Inferior parietal cortex (tissue), 1 donor: ENCODE measurements at regions not wholly inside any gene's neighbourhood (a gene's known extent, or its start where the extent isn't known, plus 50 kb on each side); places are given as distances from the start of the nearest gene placed in this dataset.

Experiments used
- DNase-seq: peaks from one replicate; pipeline ENCODE4 v3.0.0-alpha.2; 2016; ENCODE audit errors: extremely low spot score

DNA sequence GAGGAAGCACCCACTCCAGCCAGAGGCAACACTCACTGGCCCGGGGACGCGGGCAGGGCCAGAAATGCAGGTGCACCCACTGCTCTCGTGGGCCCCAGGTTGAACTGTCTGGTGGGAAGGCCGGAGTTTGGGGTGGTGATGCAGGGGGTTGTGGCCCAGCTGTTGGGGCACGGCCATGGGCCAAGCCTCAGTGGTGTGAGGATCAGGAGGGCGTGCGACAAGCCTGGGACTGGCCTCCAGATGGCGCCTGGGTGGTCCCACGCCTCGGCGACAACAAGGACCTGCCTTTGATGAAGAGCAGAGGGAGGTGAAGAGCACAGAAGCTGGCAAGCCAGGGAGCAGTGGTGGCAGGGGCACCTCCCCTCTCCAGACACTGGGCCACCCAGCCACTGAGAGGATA lies 240.8 kb downstream of the BRD1 start:
- DNase-seq, result no peak

DNA sequence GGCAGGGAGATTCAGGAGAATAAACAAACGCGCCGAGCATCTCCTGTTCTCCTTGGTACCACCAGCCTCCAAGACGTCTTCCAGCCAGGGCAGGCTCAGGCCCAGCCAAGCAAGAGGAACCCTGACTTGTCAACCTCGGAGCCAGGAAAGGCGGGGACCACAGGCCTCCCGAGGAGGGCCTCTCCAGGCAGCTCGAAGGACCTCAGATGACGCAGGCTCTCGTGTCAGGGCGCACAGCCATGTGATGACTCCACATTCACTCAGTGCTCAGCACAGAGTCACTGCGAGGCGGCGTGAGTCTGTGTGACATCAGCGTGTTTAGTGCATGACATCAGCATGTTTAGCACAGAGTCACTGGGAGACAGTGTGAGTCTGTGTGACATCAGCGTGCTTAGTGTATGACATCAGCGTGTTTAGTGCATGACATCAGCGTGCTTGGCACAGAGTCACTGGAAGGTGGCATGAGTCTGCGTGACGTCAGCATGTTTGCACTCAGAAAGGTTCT lies 241.4 kb downstream of the BRD1 start:
- no peak for DNase-seq

DNA sequence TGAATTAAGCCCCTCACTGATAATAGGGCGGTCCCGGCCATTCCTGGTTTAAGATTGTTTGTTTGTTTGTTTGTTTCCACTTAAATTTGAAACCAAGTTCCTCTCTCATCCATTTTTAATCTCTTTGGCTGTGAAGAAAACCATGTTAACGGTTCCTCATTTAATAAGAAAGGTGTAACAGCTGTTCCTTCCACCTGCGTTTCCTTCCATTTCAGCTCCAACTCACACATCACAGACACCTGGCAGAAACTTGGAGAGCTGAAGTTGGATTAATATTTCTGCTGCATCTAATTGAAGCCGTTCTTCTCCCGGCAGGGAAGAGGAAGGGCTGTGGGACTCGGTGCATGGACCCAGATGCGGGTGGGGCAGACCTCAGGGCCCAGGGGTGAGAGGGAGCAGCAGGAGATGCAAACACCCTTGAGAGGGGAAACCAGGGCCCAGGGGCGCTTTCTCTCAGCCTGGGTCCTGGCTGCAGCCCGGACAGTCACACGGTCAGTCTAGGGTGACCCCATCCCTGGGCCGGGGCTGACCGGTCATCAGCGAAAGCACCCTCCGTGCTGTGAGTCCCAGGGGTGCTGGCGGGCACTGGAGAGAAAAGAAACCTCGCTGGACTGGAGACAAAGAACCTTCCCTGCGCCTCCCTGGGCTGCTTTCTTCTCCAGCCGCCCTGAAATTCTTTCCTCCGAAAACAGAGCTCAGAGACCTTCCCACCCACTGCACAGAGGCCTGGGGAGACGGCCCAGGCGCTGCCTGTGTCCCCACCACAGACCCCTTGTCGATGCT lies 242.0 kb downstream of the BRD1 start:
- no peak for DNase-seq

DNA sequence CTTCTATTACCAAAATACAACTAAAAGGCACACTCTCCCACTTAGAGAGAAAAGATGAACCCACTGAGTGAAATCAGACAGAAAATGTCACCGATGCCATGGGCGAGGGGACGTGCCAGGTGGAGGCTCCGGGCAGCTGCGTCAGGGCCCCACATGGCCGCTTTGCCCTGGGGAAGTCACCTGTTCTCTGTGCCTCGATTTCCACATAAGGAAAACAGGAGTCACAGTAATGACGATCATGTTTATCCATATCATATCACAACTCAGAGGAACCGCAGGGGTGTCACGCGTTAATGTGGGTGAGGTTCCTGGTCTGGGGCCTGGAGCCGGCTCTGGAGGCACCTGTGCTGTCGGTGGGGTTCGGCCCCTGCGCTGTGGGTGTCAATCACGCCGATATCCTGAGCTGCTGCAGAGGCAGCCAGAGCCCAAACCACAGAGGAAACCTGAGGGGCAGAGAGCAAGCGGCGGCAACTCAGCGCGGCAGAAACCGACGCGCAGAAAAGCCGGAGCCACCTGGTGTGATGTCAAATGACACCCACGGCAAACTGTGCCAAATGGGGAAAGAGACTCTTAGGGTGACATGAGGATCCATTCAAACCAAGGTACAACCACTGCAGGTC lies 243.7 kb downstream of the BRD1 start:
- no peak for DNase-seq

DNA sequence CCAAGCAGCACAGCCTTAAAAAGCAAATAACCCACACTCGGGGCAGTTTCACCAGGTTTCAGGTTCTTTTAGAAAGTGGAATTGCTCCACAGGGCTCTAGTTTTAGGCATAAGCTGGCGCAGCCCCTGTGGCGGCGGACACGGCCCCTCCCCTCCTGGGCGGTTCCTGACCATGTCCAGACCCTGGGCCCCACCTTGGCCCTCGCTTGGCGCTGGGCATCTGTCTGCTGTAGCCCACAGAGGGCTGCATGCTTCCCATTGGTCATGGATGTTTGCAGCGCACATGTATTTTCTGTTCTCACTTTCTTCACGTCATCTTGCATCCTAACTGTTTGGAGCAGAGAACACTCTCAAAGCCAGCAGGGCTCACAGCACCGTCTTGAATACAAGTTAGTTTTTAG lies 244.3 kb downstream of the BRD1 start:
- no peak for DNase-seq

DNA sequence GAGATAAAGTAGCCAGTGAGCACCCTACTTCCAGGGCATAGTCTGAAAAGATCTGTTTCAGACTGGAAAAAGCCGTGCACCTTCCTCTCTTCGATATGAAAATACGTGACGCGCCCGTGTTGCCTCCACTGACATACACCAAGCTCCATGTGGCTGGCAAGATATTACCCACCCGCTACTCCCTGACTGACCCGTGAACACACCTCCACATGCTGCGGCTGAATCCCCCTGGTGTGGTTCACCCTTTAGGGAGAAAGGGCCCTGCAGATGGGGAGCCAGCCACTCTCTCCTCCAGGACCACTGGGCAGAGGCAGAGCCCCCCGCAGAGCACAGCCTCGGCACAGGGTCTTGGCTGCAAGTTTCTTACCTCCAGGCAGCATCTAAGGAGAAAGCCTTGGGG lies 245.0 kb downstream of the BRD1 start:
- no peak for DNase-seq

DNA sequence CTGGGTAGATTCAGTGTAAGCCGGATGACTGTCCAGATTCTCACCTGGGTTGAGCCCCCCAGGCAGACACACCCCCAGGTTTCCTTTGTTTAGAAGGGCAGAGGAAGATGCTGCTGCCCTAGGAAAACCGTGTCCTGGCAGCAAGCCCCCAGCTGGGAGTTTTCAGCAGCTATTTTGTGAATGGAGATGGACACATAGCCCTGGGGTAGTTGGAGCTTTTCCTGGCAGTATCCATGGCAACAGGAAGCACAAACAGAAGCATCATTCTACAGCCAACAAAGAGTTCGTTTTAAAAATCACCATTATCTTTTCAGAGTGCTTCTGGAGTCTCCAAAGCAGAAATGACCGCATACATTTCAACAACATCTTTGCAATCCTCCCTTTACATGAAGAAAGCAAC lies 245.5 kb downstream of the BRD1 start:
- peak; percentile 81 for DNase-seq

DNA sequence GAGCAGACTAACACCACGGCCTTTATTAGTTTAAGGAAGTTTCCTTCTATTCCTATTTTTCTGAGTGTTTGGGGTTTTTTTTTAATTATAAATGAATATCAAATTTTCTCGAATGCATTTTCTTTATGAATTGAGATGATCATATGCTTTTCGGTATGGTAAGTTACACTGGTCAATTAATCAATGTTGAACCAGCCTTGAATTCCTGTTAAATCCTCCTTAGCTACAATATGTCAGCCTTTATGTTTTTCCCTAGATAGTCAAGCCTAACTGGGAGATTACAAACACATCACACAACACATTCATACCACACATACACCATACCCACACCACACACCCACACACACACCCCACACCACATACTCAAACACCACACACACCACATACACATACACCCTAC lies 247.6 kb downstream of the BRD1 start:
- DNase-seq, result no peak

DNA sequence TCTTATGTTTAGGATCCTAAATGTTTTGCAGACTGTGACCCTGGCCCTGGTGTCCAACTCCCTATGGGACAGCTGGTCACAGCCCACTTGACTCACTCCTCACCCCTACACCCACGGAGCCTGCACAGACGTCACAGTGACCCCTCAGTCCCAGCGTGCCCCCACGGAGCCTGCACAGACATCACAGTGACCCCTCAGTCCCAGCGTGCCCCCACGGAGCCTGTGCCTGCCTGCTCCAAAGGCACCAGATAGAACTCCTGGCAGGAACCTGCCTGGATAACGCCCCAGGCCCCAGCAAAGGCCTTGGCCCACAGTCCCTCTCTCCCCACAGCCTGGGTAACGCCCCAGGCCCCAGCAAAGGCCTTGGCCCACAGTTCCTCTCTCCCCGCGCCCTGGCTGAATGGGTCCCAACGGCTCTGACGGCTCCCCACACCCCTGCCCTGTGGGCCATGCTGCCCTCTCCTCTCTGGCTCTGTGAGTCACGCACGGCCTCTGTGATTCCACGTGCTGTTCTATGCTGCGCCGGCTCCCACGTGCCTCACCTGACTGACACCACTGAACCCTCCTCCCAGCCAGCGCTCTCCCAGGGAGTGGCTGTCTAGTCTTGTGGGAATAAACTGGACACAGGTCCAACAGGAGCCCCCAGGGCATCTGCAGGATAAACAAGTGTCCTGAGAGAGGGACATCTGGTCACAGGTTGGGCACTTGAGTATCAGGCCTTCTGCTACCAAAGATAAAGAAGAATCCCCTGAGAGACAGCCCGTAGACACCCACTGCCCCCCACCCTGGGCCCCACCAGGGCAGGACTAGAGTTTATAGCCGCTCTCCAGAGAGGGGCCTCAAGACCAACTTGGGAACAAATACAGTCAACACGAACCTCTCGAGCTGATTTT lies 250.3 kb downstream of the BRD1 start:
- no peak for DNase-seq

DNA sequence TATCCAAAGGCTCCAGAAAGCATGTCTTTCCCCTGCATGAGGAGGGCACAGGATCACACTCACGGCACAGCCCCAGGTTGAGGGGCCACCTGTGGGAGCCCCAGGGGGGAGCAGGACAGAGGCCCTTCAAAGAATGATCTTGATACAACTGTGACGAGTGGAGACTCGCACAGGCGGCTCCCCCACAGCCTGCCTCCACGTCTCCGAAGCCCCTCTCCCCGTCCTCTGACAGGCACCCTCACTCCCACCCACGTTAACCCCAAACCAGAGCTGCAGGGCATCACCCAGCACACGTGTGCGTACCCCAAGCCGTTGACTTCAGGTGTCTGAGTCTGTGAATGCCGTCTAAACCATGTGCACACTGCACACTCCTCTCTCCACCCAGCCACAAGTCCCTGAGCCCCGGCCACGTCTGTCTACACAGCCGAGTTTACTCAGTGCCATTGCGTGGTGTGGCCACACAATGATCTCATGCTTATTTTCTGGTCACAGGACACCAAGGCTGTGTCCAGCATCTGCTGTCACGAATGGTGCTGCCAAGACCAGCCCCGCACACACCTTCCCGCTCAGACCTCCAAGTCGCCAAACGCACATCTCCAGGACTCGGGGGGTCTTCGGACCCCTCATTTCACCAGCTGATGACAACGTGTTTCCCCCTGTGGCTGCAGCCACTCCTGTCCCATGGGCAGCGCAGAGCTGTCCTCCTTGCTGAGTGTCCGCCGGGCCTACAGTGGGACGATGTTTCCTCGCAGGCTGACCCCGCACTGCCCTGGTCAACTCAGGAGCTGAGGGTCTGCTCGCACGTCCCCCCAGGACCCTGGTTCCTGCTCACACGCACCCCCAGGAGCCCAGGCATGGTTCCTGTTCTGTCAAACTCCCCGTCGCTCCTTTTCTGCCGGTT lies 251.2 kb downstream of the BRD1 start:
- DNase-seq, result no peak

DNA sequence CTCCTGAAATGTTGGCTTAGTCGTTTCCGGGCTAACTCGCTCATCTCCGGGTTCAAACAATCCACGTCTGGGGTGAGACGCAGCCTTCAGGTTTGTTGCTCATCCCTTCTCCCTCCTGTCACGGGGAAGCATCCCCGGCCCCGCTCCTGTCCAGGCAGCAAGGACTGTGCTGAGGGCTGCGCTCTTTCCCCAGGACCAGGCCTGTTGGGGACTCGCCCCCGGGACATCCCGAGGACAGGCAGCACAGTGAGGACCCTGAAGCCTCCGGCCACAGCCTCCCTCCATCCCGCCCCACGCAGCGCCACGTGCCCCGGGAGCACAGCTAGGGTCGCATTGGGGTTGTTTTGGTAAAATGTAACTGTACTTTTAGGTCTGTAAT lies 252.0 kb downstream of the BRD1 start:
- DNase-seq, result no peak

DNA sequence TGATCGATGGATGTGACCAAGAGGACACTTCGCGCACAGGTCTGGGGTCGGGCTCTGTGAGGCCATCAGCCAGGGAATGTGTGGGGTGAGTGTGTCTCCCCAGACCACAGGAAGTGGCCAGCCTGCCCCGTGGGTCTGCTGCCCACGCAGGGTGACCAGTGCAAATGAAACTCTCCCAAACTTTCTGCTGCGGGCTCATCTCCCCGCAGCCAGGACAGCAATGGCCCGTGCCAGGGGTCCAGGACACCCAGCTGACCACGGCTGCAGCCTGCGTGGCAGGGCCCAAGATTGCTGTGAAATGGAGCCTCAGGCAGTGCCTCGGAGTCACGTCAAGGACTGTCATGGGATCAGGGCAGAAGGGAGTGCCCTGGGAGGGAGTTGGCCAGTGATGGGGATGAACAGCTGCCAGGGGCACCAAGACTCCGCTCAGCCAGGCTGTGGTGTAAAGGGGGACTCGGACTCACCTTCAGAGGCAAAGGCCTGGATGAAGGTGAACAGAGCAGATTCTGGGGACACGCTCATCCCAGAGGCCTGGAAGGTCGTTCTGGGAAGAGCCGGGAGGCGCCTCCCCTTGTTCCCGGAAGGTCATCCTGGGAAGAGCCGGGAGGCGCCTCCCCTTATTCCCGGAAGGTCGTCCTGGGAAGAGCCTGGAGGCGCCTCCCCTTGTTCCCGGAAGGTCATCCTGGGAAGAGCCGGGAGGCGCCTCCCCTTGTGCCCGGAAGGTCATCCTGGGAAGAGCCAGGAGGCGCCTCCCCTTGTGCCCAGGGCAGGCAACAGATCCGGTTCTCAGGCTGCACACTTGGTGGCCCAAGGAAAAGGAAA lies 252.6 kb downstream of the BRD1 start:
- DNase-seq, result no peak

DNA sequence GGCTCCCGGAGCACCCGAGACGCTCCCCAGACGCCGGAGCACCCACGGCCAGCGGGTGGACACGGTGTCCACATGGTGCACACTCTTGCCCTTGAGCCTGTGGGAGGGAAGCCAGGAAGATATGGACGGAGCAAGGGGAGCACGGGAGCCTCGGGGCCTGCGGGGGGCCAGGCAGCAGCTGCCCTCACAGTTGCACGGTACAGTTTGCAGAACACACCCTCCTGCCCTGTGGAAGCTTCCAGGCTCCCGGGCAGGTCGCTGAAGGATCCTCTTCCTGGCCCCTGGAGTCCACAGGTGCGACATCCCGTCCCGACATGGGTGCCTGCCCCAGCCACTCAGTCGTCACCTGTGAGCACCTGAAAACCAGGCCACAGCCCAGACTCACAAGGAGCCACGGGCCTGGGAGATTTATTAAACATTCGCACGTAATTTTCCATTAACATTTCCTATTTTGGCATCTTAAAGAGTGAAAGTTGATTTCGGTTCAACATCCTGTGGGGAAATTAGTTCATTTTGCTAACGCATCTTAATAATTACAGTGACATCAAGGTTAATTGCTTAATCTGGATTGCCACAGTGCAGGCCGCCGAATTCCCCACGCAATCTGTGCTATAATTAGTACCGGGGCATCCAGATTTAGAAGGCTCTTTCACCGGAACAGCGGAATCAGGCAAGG lies 253.3 kb downstream of the BRD1 start:
- no peak for DNase-seq

DNA sequence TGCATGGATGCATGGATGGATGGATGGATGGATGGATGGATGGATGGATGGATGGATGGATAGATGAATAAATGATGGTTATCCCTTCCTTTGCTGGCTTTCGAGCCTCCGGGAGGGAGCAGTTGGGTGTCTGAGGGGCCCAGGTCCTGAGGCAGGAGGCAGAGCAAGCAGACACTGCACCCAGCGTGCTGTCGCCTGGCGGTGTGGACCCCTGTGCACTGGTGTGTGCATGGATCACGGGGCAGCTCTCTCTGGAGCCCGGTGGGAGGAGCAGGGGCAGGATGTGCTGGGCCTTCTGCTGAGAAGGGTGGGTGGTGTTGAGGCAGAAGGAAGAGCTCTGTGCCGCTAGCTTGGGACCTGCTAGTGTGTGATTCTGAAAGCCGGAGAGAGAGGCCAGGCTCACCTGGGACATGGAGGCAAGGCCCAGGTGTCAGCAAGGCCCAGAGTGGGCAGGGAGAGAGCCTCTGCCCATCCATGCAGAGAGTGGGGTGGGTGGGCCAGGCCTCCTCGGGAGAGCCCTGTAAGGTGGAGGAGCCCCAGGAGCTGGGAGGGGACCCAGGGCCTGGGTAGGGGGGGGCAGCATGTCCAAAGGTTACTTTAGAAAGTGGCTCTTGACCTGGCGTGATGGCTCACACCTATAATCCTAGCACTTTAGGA lies 254.4 kb downstream of the BRD1 start:
- DNase-seq, result no peak

DNA sequence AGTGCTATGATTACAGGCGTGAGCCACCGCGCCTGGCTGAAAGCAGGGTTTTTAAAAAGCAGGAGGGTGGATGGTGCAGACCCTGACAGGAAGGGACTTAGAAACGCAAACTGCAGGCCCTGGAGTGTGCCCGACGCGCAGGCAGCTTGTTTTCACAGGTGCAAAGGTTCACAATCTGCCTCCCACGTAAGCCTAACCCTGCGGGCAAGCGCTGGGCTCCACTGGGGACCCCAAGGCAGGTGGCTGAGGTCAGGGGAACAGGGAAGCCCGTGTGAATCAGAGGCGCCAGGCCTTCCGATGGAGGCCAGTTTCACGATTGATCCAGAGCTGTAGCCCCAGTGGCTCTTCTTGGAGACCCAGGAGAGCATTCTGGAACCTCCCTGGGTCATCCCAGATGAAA lies 256.3 kb downstream of the BRD1 start:
- DNase-seq, result no peak

DNA sequence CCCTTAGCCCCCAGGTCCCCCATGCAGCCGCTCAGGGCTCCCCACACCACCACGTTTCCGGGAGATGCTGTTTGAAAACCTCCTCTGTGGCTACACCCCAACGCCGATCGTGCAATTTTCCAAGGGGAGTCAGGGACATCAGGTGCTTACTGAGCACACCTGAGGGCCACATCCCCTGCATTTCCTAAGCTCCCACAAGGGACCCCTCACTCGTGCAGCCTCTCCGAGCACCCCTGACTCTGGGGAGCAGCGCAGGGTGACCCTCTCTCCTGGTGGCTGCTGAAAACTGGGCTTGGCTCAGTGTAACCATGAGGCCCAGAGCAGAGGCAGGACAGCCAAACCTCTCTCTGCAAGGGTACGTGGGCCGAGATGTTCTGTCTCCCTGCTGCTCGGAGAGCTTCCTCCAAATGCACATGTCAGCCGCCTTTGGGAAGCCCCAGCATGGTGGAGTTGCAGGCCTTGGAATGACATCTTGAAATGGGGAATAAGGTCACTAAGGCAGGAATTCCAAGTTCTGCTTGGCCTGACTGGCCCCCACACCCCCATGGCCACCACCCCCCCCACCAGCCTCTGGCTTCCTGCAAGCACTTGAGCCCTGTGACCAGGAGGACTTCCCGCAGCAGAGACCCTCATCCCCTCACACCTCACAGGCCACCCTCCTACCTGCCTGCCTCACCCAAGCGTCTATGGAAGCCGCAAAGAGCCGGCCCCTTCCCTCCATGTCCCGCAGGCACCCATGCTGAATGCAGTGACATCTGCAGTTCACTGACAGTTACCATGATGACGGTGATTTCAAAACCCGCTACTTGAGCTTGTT lies 257.4 kb downstream of the BRD1 start:
- no peak for DNase-seq

DNA sequence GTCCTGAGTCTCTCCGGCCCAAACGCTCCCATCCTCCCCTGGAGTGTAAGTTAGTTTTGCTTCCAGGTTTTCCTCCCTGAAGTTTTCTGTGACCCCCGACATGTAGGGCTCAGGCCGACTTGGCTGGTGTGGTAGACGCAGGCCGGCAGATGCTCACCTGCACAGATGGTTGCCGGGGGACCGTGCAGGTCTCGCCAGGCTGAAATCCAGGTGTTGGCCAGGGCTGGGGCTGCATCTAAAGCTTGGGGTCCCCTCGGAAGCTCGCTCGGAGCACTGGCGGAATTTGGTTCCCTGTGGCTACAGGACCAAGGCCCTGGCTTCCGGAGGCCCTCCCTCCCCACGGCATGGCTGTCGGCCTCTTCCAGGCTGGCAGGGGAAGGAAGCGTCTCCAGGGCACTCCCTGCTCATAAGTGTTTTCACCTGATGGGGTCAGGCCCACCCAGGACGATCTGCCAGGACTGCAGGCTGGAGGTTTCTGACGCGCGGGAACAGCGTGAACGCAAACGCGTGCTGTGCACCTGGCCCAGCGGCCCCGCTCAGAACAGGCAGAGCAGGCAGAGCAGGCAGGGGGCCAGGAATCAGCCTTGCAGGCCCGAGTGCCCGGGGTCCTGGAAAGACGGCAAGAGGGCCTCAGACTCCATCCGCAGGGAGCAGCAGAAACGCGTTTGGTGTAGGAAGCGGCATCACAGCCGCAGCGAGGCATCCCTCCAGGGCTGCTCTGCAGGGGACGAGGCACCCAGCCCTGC lies 258.2 kb downstream of the BRD1 start:
- DNase-seq, result no peak

DNA sequence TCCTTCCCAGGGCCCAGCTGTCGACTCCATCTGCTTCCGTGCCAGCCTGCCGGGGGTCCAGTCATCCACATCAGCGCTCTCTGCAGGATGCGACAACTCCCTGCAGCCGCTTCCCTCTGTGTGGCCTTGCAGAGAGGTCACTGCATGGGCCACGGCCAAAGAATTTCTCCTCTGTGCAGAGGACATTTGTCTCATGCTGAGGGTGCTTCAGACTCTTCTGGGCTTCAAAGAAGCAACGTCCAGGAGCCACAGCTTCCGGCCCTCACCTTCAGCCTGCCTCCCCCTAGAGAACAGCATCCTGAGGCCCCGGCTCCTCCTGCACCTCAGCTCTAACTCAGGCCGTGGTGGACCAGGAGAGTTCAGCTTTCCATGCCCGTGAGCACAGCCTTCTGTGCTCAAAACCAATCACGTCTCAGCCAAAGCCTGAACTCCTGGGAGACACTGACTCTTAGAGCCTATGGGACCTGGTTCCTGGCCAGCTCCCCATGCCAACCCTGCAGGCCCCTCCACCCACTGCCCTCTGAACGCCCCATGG lies 258.9 kb downstream of the BRD1 start:
- no peak for DNase-seq
